GM23248 (cell line): ENCODE measurements at regions not wholly inside any gene's neighbourhood (a gene's known extent, or its start where the extent isn't known, plus 50 kb on each side); places are given as distances from the start of the nearest gene placed in this dataset.
"Not testable (repeated sequence)": the region's sequence is repeated elsewhere in the genome, so short reads cannot be mapped to it uniquely, and the experiment has no call there.

ENCODE experiments used
- DNase-seq: peaks from one replicate; pipeline ENCODE4 v3.0.0-alpha.2; 2015
- H2AFZ ChIP-seq: fragments of 200-600 bp; sonication (generic); 2 replicates; pipeline ENCODE4 v1.6.1; 2016; ENCODE audit warnings: antibody characterized with exemption
- H3F3A ChIP-seq: fragments of 200-600 bp; sonication (generic); 2 replicates; pipeline ENCODE4 v1.6.1; 2016; ENCODE audit warnings: mild to moderate bottlenecking, antibody characterized with exemption, mixed run types; ENCODE audit not compliant: insufficient read depth
- H3K27ac ChIP-seq: fragments of 200-600 bp; sonication (generic); 2 replicates; pipeline ENCODE4 v1.5.1; 2016; ENCODE audit warnings: mild to moderate bottlenecking
- H3K27me3 ChIP-seq: fragments of 200-600 bp; sonication (generic); replicated peaks from 2 replicates; pipeline ENCODE4 v1.6.1; 2016; ENCODE audit warnings: mild to moderate bottlenecking; ENCODE audit not compliant: insufficient read depth
- H3K36me3 ChIP-seq: fragments of 200-600 bp; sonication (generic); 2 replicates; pipeline ENCODE4 v1.6.1; 2016; ENCODE audit warnings: low read depth, mild to moderate bottlenecking
- H3K4me1 ChIP-seq: fragments of 200-600 bp; sonication (generic); 2 replicates; pipeline ENCODE4 v1.6.1; 2016; ENCODE audit warnings: mild to moderate bottlenecking; ENCODE audit not compliant: insufficient read depth
- H3K4me2 ChIP-seq: fragments of 200-600 bp; sonication (generic); one replicate; pipeline ENCODE4 v1.6.1; 2016; ENCODE audit warnings: mild to moderate bottlenecking; ENCODE audit not compliant: unreplicated experiment
- H3K4me3 ChIP-seq: fragments of 200-600 bp; sonication (generic); 2 replicates; pipeline ENCODE4 v1.5.1; 2016; ENCODE audit warnings: mild to moderate bottlenecking
- H3K79me2 ChIP-seq: fragments of 200-600 bp; sonication (generic); 2 replicates; pipeline ENCODE4 v1.6.1; 2016; ENCODE audit warnings: mild to moderate bottlenecking; ENCODE audit not compliant: insufficient read depth
- H3K9ac ChIP-seq: fragments of 200-600 bp; sonication (generic); 2 replicates; pipeline ENCODE4 v1.6.1; 2016; ENCODE audit warnings: mild to moderate bottlenecking
- H3K9me2 ChIP-seq: fragments of 200-600 bp; sonication (generic); 2 replicates; pipeline ENCODE4 v1.6.1; 2016; ENCODE audit warnings: mixed run types, mild to moderate bottlenecking, moderate library complexity; ENCODE audit not compliant: insufficient read depth
- H3K9me3 ChIP-seq: fragments of 200-600 bp; sonication (generic); one replicate; pipeline ENCODE4 v1.6.1; 2017; ENCODE audit warnings: low read depth
- H4K20me1 ChIP-seq: fragments of 200-600 bp; sonication (generic); 2 replicates; pipeline ENCODE4 v1.6.0; 2016; ENCODE audit not compliant: insufficient read depth
- EZH2 ChIP-seq: fragments of 200-600 bp; sonication (generic); IDR thresholded peaks from 2 replicates; pipeline ENCODE4 v1.6.1; 2018; ENCODE audit warnings: antibody characterized with exemption, mild to moderate bottlenecking; ENCODE audit not compliant: insufficient read depth, poor library complexity, severe bottlenecking
- EZH2phosphoT487 ChIP-seq: fragments of 200-600 bp; sonication (generic); IDR thresholded peaks from 2 replicates; pipeline ENCODE4 v1.6.1; 2018; ENCODE audit warnings: antibody characterized with exemption, moderate library complexity, mild to moderate bottlenecking, low read depth; ENCODE audit not compliant: insufficient read depth
- WGBS, 2 experiments: methylation state at CpG; one replicate each; pipeline ENCODE4 v1.1.6; 2015 to 2017; ENCODE audit warnings: low lambda C conversion rate in 2 of 2, low coverage in 1 of 2; ENCODE audit errors: missing lambda C conversion rate in 2 of 2; 5-methylcytosine and 5-hydroxymethylcytosine counted together
- in situ Hi-C: fragments of 300-500 bp; cut with MboI; formaldehyde crosslinking; loops from 2 replicates; pipeline ENCODE4 v1.15.0; 2020

- Histone ChIP-seq H3F3A (no peaks in the 10 kb centered on the region), H2AFZ (no peak overlapping the region), H3K4me2 (no peak overlapping the region), H3K9me2 (no peaks in the 10 kb centered on the region), H3K9ac (no peak overlapping the region), H3K9me3 (no peaks in the 10 kb centered on the region), H3K4me1 (no peaks in the 10 kb centered on the region), H3K27ac (no peak overlapping the region), H4K20me1 (no peaks in the 10 kb centered on the region), H3K36me3 (no peaks in the 10 kb centered on the region), H3K27me3 (no peaks in the 10 kb centered on the region), H3K79me2 (no peaks in the 10 kb centered on the region), H3K4me3 (no peak overlapping the region)
- in situ Hi-C loops: no loop called here
- 55 to 56% methylated on average over 20 of the region's 20 CpGs for WGBS, 2 experiments
- no peak for DNase-seq
- TF ChIP-seq EZH2: no peak
- no peak for TF ChIP-seq EZH2phosphoT487
Observed at GRCh38 chr6:168844821-168845609, 404.0 kb downstream of the SMOC2 start.

DNA sequence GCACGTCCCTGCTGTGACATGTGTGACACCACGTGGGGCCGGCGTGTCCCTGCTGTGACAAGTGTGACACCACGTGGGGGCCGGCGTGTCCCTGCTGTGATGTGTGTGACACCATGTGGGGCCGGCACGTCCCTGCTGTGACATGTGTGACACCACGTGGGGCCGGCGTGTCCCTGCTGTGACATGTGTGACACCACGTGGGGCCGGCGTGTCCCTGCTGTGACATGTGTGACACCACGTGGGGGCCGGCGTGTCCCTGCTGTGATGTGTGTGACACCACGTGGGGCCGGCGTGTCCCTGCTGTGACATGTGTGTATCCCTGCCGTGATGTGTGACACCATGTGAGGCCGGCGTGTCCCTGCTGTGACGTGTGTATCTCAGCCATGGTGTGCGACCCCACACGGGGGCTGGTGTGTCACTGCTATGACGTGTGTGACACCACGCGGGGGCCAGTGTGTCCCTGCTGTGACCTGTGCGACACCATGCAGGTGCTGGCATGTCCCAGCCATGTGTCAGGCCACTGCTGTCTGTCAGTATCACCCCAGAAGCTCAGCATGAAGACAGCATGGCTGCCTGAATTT, 401.7 kb downstream of the SMOC2 start:
- H3K27me3 ChIP-seq, DNase-seq, H3K9me3 ChIP-seq, H3K4me2 ChIP-seq, H3F3A ChIP-seq, H3K27ac ChIP-seq, H3K9ac ChIP-seq, H3K36me3 ChIP-seq, H2AFZ ChIP-seq, H3K4me1 ChIP-seq, H3K4me3 ChIP-seq, H4K20me1 ChIP-seq, H3K79me2 ChIP-seq, in situ Hi-C loops, H3K9me2 ChIP-seq: not testable (repeated sequence)
- 40 to 44% methylated on average over 17 to 30 of the region's 31 CpGs for WGBS, 2 experiments

GRCh38 chr6:168841609-168842278, 400.8 kb downstream of the SMOC2 start:
- Histone ChIP-seq H3F3A (no peaks in the 10 kb centered on the region), H3K9ac (no peak overlapping the region), H3K9me2 (no peaks in the 10 kb centered on the region), H3K4me1 (no peaks in the 10 kb centered on the region), H3K27ac (no peak overlapping the region), H2AFZ (no peak overlapping the region), H4K20me1 (no peaks in the 10 kb centered on the region), H3K9me3 (no peaks in the 10 kb centered on the region), H3K4me3 (no peak overlapping the region), H3K27me3 (no peaks in the 10 kb centered on the region), H3K4me2 (no peak overlapping the region), H3K79me2 (no peaks in the 10 kb centered on the region), H3K36me3 (no peaks in the 10 kb centered on the region)
- WGBS, 2 experiments: 56 to 60% methylated on average over 12 to 15 of the region's 15 CpGs
- TF ChIP-seq EZH2 (no peak), EZH2phosphoT487 (no peak)
- in situ Hi-C loops: no loop called here
- no peak for DNase-seq

DNA sequence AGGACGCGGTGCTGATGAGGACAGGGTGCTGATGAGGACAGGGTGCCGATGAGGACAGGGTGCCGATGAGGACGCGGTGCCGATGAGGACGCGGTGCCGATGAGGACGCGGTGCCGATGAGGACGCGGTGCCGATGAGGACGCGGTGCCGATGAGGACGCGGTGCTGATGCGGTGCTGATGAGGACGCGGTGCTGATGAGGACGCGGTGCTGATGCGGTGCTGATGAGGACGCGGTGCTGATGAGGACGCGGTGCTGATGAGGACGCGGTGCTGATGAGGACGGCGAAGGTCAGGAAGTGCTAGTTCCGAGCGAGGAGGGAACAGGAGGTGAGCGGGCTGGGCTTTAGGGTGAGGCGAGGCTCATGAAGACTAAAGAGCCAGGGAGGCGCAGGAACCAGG, 399.9 kb downstream of the SMOC2 start:
- DNase-seq, H3K9me3 ChIP-seq, H3K4me2 ChIP-seq, H4K20me1 ChIP-seq, H3K9me2 ChIP-seq, H2AFZ ChIP-seq, H3K27ac ChIP-seq, H3K36me3 ChIP-seq, H3K4me3 ChIP-seq, H3K9ac ChIP-seq, H3K4me1 ChIP-seq, H3K79me2 ChIP-seq, in situ Hi-C loops, H3F3A ChIP-seq, H3K27me3 ChIP-seq: not testable (repeated sequence)
- 70 to 83% methylated on average over 10 to 40 of the region's 40 CpGs for WGBS, 2 experiments

DNA sequence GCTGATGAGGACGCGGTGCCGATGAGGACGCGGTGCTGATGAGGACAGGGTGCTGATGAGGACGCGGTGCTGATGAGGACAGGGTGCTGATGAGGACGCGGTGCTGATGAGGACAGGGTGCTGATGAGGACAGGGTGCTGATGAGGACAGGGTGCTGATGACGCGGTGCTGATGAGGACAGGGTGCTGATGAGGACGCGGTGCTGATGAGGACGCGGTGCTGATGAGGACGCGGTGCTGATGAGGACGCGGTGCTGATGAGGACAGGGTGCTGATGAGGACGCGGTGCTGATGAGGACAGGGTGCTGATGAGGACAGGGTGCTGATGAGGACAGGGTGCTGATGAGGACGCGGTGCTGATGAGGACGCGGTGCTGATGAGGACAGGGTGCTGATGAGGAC, 399.3 kb downstream of the SMOC2 start:
- DNase-seq, H3K9me3 ChIP-seq, H3K27ac ChIP-seq, H3K79me2 ChIP-seq, in situ Hi-C loops, H2AFZ ChIP-seq, H3K27me3 ChIP-seq, H3F3A ChIP-seq, H3K36me3 ChIP-seq, H3K4me1 ChIP-seq, H3K4me2 ChIP-seq, H3K9ac ChIP-seq, H3K9me2 ChIP-seq, H3K4me3 ChIP-seq, H4K20me1 ChIP-seq: not testable (repeated sequence)
- WGBS, 2 experiments: 67 to 75% methylated on average over 3 to 22 of the region's 25 CpGs
